NCI-H226 (cell line): ENCODE measurements at regions not wholly inside any gene's neighbourhood (a gene's known extent, or its start where the extent isn't known, plus 50 kb on each side); places are given as distances from the start of the nearest gene placed in this dataset.
A peak's percentile ranks its signal among the peaks of the same experiment; 100 is the strongest.
"Not testable (repeated sequence)": the region's sequence is repeated elsewhere in the genome, so short reads cannot be mapped to it uniquely, and the experiment has no call there.

Experiments used
- DNase-seq: peaks from one replicate; pipeline ENCODE4 v3.0.0-alpha.2; 2015

GRCh38 chr6:53446151-53446550 is 97.4 kb upstream of the ELOVL5 start:
- DNase-seq: no peak

- DNase-seq: peak; percentile 62
Observed at GRCh38 chr6:53441761-53442160, 93.0 kb upstream of the ELOVL5 start.

DNA sequence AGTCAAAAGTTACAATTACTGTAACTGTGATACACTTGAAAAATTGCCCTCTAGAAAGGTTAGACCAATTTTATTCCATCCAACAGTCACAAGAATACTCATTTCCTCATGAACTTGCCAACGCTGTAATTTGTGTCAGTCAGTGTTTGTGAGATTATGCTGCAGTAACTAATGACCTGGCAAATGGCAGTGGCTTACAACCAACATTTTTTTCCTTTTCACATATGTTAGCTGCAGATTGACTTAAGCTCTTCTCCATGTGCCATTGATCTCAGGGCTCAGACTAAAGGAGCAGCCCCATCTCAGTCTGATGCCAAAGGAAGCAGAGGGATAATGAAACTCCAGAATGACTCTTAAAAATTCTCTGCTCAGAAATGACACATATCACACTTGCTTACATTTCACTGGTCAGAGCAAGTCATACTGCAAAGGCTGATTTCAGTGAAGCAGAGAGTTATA is 92.3 kb upstream of the ELOVL5 start:
- no peak for DNase-seq

GRCh38 chr6:53440336-53440945 is 91.7 kb upstream of the ELOVL5 start:
- DNase-seq: no peak

DNA sequence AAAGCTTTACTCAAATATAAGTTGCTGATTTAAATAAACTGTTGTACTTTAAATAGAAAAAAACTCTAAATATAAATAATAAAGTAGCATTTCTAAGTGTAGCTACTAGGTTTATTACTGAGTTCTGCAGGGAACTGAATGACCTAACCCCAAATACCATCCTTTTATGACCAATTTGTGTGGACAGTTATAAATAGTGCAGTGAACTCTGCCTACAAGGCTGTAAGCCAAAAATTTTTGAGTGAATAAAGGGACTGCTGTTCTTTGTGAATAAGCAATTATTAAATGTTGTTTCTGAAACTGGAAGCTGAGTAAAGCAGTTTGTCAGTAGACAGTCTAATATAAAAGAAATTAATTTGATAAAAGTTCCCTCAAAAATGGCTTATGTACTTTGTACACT is 90.8 kb upstream of the ELOVL5 start:
- no peak for DNase-seq

- DNase-seq: peak; percentile 78
Observed at GRCh38 chr6:53437557-53438202, 88.9 kb upstream of the ELOVL5 start.

DNA sequence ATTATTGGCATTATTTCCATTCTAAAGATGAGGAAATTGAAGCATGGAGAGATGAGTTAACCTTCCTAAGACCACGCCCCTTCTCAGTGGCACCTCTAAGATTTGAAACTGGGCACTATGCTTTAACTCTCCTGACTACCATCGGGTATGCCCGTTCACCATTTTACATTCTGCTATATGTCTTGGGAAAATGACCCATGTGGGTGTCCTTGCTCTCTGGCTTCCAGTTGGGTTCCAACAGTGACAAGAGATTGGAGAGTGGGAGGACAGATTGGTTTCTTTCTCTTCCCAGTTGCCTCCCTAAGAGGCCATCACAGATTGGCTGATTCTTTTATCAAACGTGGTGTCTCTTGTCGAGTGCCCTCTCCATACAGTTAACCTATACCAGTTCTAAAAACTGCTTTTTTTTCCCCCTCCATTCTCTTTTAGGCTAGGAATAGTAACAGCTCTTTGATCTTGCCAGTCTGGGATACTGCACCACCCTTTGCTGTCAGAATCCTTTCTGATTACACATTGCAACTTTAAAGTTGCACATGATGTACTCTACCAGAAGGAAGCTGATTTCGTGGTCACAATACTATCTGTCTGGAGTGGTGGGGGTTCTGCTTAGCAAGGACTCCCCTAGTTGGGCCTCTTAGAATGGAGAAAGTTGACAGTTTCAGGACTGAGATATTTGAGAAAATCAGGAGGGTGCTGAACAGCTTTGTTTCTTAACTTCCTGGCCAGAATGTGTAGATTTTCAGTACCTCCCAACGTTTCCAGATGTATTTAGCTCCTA is 88.0 kb upstream of the ELOVL5 start:
- peak; percentile 20 for DNase-seq

GRCh38 chr6:53433951-53434285 is 85.2 kb upstream of the ELOVL5 start:
- DNase-seq: no peak

GRCh38 chr6:53433261-53433950 is 84.7 kb upstream of the ELOVL5 start:
- DNase-seq: no peak

- DNase-seq: peak; percentile 63
Observed at GRCh38 chr6:53432318-53433161, 83.8 kb upstream of the ELOVL5 start.

DNA sequence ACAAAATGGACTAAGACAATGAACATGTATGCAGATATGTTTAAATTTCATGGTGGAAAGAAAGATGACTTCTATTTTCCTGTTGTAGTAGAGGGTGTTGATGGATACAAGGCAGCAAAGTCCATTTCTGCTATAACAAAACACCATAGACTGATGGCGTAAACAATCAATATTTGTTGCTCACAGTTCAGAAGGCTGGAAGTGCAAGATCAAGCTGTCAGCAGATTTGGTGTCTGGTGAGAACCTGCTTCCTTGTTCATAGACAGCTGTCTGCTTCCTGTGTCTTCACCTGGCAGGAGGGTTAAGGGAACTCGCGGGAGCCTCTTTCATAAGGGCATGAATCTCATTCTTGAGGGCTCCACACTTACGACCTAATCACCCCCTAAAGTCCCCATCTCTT is 83.0 kb upstream of the ELOVL5 start:
- DNase-seq: no peak

- no peak for DNase-seq
Observed at GRCh38 chr6:53429401-53429800, 80.7 kb upstream of the ELOVL5 start.

DNA sequence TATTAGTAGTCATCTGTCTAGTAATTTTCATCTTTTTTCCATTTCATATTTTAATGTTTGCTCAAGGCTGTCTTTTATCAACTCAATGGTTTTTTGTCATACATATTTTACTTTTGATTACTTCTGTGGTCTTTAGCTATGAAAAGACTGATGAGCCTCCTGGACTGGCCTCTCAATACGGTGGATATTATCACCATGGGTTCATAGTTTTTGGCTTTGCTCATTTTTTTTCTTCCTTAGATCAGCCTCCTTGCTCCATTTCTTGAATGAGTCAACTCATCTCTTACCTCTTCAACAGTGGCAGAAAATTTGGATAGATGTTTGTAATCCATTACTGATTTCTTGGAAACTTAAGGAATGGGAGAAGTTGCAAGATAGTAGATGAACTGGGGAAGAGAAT is 80.1 kb upstream of the ELOVL5 start:
- peak; percentile 62 for DNase-seq

GRCh38 chr6:53426667-53427270 is 78.0 kb upstream of the ELOVL5 start:
- peak; percentile 23 for DNase-seq

GRCh38 chr6:53426117-53426516 is 77.4 kb upstream of the ELOVL5 start:
- no peak for DNase-seq

DNA sequence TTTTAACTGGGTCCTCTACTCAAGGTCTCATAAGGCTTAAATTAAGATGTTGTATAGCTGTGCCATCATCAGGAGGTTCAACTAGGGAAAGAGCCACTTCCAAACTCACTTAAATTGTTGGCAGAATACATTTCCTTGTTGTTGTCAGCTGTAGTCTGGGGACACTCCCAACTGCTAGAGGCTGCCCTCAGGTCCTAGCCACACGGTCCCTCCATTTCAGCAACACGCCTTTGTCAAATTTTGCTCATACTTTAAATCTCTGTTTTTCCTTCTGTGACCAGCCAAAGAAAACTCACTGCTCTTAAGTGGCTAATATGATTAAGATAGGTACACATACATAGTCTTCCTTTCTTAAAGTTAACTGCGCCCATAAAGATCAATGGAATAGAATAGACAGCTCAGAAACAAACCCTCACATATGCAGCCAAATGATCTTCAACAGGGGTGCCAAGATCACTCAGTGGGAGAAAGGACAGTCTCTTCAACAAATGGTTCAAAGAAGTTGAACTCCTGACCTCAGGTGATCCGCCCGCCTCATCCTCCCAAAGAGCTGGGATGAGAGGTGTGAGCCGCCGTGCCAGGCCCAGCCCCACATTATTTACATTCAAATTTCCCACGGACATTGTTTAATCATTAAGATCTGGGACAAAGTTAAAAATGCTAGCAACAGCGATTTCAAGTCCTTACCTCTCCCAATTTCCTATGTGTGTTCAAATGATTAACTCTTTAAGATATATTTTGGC is 76.4 kb upstream of the ELOVL5 start:
- DNase-seq: no peak

DNA sequence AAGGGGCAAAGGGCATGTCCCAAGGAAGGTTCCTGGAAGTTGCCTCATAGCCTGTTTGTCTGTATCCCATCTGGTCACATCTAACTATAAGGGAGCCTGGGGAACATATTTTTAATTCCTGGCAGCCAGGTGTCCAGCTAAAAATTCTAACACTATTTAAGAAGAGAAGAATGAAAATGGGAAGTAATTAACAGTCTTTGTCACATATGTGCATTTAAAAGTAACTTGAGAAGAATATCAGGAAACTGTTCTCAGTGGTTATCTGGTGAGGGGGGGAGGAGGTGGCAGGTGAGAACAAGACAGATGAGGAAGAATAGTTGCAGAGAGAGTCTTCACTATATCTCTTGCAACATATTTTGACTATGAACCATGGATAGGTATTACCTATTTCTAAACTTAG is 75.5 kb upstream of the ELOVL5 start:
- no peak for DNase-seq

GRCh38 chr6:53423560-53423959 is 74.8 kb upstream of the ELOVL5 start:
- DNase-seq: not testable (repeated sequence)

- no peak for DNase-seq
Observed at GRCh38 chr6:53419026-53419425, 70.3 kb upstream of the ELOVL5 start.

- no peak for DNase-seq
Observed at GRCh38 chr6:53418288-53418687, 69.5 kb upstream of the ELOVL5 start.

DNA sequence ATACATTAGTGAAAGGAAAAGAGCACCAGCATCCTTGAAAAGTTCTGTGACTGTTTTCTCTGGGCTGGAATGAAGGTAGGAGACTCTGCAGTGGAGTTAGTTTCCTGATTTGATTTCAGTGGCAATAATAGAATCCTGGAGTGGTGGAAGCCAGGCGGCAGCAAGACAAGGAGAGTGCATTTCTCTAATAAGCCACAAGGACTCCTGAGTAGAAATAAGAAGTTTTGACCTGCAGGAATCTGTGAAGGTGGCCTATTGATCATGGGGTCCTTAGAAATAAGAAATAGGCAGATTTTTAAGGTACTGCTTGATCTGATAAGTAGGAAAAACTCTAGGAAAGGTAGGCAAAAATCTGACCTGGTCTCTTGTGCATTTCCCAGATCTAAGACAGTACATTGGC is 68.4 kb upstream of the ELOVL5 start:
- no peak for DNase-seq

GRCh38 chr6:53413326-53413725 is 64.6 kb upstream of the ELOVL5 start:
- no peak for DNase-seq
